NCI-H510A treated with DMSO at 0.1 percent for 48 hours (cell line): ENCODE measurements at regions not wholly inside any gene's neighbourhood (a gene's known extent, or its start where the extent isn't known, plus 50 kb on each side); places are given as distances from the start of the nearest gene placed in this dataset.

Experiments
- DNase-seq: peaks from one replicate; lab custom pipeline; 2025; lab: John Stamatoyannopoulos, UW

DNA sequence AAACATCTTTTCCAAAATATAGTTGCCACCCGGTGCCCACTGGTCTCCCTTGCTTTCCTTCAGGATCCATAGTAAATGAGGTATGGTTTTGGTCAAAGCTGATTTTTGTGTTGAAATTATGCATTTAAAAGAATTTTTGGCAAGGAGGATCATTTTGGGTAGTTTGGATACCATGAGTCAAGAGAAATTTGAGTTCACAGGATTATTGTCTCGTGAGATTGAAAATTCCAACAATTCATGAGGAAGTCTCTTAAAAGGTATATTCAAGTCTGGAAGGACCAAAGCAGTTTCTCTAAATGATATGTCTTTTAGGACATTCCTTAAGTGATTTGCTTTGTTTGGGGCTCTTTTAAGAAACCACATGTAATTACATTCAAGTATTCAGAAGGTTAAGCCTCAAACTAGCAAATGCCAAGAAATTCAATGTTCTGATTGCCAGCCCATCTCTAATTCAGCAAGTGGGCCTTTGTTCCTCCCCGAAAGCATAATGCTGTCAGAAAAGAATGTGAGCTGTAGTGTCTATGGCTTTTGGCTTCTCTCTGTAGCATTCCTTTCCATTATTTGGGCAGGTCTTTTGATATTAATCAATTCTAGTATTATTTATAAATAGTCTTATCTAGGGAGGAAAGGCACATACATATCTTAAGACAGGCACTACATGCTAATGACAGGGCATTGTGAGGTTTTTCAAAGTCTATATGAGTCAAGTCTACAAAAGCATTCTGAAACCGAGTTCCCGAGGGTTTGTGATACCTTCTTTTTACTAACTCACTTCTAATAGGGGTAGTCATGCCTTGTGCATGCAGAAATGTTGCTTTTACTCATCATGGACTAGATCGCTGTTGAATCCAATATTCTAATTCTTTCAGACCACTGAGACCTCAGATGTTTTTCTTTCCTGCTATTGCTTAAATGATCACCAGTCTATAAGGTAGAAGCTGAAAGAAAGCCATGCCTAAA, 453.9 kb downstream of the ENC1 start:
- no peak for DNase-seq

DNA sequence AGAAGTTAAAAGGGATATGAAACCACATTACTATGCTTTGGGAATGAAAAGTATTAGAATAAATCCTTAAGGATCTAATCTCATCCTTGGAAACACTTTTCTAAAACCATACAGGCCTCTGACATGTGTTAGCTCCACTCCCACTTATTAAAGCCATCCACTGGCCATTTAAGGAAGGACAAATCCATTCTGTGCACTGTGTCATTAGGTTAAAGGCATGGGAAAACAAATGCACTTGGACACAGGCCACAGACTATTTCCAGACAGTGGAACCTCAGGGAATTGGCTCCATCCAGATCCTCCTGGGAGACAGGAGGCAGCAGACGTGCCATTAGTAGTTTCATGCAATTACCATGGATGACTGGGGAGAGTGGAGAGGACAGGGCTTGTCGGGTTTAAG, 454.9 kb downstream of the ENC1 start:
- no peak for DNase-seq

DNA sequence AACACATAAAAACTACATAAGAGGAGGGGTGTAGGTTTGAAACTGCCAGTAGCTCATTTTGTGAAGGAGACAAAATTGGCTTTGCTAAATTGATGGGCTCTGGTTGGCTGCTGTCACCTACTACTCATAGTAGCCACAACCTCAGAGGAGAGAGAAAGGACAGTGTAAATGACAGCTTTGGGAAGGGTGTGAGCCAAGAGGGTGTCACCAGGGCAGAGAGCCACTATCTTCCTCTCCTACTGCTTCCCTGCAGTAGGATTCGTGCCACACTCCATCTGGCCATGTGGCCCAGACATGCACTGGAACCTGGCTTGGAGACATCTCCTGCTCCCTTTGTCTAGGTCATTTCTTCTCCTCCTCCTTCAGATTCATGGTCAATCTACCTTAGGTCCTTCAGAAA, 455.9 kb downstream of the ENC1 start:
- no peak for DNase-seq

DNA sequence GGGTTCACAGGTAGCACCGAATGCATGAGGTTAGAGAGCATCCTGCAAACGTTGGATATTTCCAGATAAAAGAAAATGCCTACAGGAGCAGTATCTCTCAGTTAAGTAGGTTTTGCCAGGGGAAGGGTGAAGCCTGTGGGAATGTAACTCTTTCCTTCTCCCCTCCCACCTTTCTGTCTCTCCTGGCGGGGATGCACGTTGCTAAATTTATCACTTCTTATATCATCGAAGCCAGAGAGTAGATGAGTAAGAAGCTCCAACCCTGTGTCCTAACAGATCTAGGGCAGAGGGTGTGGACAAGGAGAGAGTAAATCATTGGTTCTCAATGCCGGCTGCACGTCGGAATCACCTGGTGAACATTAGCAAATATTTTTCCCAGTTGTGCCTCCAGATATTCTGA, 457.5 kb downstream of the ENC1 start:
- DNase-seq: no peak

DNA sequence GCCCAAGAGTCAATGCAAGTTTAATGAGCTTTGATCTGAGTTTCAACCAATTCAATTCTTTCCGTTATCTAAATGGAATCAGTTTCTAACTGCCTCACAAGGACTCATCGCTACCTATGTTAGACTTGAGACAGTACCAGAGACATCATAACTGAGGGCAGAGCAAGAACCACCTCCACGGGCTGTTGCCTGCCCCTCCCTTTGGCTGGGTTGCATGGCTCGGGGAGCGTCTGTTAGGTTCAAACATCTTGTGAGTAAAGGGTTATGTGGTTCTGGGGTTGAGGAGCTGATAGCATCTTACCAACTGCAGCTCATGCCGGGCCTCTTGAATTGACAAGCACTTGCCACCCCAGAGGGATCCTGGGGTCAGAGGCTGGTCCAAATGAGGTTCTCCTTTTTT, 457.9 kb downstream of the ENC1 start:
- DNase-seq: no peak

DNA sequence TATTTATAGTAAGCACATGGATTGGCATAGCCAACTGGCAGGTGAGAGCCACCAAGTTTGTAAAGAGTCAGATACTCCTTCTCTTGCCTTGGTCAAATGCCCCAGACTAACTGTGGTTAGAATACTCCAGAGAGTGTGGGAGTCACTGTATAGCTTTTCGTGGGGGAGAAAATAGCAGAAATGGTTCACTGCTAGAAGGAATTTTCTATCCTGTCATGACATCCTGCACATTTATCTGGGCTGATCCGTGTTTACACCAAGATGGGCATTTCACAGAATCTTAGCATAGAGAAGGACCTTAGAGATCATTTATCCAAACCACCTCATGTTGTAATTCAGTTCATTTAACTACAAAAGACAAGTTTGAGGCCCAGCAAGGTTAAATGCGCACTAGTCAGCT, 460.8 kb downstream of the ENC1 start:
- no peak for DNase-seq

DNA sequence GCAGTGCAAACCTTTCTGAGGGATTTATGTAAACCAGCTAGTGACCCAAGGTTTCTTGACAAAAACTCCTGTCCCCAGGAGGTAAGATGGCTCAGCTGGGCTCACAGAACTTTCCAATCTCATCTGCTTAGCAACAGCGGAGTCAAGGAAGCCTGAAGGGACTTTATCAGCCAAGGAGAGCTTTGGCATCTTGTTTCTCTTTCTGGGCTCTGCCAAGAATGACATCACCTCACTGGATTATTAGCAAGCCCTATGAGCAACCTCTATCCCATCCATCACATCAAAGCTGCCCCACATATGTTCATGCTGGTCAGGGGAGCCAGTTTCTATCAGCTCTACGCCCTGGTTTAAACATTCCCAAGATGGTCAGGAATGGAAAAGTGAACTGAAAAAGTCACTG, 461.3 kb downstream of the ENC1 start:
- DNase-seq: no peak

DNA sequence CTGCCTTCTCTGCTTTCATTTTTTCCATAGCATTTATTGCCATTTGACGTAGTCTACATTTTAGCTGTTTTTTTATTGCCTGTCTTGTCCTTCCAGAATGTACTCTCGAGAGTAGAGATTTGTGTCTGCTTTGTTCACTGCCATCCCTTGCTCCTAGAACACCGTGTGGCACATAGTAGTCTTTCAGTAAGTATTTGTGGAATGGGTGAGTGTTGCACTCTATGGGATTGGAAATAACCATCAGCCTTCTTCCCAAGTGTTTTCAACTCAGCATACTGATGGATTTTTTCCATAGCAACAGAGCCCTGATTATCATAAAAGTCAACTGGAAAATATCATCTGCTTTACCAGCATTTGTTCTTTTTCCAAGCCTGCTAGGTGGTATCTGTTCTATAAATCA, 462.6 kb downstream of the ENC1 start:
- no peak for DNase-seq

DNA sequence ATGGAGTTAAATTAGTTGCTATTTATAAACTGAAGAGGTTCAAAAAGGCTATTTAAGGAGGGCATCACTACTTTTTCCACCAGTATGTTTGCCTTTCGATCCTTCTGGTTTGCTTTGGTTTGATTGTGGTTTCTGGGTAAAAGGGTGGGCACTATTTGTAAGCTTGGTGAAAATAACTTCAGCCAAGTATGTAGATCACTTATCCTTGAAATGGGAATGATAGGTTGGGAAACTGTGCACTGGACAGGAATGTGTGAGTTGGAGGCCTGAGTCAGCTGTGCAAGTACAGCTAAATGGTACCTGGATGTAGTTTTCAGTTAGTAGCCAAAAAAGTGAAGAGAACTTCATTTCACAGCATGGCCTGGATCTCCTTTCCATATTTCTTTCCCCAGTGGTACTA, 466.2 kb downstream of the ENC1 start:
- DNase-seq: no peak

DNA sequence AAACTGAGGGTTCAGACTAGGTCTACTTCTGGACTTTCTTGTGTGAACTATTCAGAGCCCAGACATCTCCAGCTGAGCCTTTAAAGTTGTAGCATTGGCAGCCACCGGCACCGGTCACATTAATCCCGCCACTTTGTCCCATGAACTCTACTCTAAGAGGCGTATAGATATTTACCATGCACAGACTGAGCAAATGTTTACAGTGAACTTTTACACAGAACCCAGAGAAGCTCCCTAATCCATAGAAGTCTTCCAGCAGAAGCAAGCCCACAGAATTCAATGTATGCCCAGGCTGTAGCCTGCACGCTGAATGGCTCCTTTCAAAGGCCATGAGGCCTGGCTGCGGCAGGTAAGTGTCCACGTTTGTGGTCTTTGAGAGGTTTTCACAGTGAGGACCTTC, 466.9 kb downstream of the ENC1 start:
- DNase-seq: no peak

DNA sequence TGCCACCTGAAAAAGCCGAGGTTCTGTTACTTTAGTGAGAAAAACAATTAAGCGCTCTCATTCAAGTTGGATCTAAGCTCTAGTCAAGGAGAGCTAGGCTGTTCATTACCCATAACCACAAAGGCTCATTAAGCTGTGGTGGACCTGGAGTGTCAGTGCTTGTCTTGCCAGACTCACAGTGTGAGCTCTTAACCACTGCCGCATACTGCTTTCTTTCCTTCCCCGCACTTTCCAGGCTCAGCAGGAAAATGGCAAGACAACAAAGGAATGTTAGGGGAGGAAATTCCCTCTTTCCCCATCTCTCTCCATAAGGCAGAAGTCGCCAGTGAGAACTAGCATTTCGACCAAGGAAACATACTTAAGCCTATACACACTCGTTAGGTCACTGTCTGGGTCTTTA, 467.3 kb downstream of the ENC1 start:
- no peak for DNase-seq

DNA sequence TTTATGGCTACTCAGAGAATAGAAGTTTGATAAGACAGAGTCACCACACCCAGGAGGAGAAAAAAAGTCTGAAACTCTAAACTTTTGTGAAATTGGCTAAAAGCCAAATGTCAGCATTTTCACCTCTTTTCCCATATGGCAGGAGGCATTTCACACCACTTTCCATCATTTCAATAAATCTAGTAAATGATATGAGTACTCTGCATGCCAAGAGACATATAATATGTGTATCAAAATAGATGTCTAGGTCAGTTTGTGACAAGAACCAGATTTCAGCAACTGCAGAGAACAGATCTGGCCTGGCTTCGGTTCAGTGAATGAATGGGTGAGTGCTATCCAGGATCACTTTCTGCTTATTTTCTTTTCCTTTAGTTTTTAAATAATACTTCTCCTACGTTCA, 470.8 kb downstream of the ENC1 start:
- no peak for DNase-seq

DNA sequence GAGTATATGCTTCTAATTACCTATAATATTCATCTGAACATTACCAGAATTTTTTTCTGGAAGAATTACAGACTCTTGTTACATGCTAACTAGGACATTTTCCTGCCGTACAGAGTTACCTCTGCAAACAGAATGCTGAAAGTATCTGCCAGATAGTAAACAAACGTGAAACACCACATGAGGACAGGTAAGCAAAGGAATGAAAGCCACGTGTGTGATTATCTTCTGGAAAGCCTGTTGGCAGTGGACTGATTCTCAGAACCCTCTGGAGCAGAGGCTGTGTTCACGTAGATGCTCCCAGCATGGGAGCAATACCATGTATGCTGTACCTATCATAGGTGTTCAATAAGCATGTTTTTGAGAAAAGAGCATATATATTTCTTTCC, 472.6 kb downstream of the ENC1 start:
- DNase-seq: no peak

DNA sequence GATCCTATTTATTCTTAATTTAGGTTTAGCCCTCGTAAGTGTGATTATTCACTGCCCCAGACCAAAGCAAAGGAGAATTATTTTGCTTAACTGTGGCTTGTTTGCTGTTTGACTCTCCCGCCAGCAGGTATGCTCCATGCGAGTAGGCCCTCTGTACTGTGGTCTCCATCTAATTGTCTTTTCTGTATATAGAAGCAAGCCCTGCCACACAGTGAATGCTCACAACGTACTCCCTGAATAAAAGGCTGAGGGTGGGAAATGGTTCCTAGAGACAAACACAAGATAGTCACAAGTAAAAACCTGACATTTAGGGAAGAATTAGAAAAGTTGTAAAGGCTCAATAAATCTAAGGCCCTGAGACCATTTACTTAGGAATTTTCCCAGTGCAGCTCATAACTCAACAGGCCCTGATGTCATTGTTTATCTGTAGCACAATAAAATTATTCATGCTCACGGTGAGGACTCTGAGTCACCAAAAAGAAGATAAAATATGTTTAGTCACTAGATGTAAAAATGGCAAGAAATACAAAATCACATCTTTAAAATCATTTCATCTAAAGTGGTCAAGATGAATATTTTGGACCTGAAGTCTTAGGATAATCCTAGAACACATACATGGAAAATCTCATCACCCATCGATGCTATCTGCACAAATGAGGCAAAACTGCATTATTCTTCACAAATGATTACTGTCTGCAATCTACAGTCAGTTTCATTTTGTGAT, 473.2 kb downstream of the ENC1 start:
- DNase-seq: no peak

DNA sequence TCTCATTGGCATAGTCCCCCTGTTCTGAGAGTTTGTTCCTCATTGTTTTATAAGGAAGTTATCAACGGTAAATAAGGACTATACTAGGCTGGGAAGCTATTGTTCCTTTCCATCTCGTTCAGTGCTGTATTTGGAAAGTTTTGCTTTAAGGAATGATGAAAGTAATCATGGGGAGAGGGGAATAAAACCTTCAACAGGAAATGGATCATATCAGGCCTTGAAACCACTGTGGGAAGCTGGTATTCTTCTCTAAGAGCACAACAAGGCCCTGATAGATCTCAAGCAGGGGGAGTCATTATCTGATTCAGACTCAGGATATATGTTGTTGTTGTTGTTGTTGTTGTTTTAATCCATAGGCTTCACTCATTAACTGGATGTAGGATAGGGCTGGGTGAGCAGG, 474.5 kb downstream of the ENC1 start:
- DNase-seq: no peak

DNA sequence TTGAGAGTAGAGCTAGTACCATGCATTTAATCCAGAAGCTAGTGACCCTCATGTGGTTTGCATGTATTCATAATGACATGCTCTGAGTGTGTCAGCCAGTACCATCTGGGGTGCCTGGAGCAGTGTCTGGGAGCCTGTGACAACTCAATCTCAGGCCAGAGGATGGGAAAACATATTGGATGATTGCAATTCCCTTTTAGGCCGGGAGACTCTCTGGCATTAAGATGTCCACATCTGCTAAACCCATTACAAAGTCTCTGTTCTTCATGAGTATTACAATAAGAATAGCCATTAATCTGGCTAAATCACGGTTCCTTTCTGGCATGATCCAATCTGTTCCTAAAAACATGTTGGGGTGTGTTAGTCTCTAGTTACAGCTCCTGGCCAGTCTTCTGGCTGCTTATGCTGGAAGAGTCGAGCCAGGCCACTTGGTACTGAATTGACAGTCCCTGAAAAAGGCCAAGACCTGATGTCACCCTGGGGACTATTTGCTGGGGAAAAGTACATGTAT, 475.7 kb downstream of the ENC1 start:
- no peak for DNase-seq

DNA sequence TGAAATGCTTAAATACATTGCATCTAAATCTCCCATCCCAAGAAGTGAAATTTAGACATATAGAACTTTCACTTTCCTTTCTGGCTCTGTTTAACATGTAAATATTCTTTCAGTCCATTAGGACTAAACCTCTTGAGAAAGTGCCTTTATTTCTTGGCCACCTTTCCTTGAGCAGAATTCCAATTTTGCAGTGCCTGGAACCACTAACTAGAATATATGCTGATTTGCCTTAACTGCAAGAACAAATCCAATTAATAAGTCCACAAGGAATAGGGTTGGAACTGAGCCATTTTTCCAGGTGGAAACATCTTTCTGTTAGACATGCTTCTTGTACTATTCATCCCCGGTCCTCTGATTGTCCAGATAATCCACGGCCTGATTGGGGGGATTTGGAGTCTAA, 478.0 kb downstream of the ENC1 start:
- no peak for DNase-seq

DNA sequence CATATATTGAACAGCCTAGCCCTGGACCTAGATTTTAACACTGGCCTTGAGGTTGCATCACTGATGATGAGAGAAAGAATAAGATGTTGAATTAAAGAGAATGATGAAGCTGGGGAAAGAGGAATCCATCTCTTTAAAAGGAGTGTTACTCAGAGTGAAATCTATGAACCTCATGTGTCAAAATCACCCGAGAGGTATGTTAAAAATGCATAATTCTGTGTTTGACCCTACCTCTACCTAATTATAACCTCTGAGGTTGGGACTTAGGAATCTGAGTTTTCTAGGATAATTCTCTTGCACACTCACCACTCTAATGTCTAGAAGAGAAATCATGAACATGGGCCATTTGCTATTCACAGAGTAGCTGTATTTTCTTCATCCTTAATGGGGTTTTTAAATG, 479.4 kb downstream of the ENC1 start:
- no peak for DNase-seq

DNA sequence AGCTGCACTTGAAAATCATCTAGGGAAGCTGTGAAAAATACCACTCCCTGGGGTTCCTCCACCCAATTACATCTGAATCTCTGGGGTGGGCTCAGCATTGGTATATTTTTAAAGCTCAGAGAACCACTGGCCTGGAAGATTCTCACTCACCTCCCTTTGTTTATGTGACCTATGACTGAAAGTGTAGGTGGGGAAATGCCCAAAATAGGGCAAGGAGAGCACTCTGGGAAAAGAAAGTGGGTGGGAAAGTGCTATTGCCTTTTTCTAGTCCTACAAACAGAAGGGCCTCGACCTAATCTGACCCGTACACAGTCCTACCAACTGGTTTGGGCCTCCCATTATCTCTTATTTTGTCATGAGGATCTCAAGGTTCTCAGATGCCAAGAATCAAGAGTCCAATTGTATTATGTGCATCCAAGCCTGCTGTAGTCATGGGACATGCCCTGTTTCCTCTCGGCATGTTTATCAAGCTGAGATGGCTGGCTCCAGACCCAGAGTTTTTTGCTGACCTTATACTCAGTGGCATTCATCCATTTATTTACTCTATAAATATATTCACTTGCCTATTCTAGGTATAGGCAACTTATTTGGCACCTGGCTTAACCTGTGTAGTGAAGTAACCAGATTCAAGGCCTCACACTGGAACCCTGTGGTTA, 483.7 kb downstream of the ENC1 start:
- no peak for DNase-seq

DNA sequence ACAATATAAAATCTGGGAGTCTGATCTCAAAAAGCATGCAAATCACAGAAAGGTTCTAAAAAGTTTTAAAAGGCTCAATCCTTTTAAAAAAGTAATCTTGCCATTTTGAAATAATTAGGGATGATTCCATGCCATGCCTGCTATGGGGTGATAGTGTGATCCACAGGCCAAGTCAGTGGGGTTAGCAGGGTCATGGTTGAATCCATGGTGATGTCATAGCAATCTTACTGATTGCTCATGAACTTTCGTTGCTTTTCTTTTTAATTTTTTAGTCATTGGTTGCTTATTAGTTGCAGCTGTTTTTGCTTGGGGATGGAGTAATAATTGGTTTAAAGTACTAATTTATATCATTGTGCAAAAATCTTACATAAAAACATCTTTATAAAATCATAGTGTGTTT, 485.0 kb downstream of the ENC1 start:
- no peak for DNase-seq

DNA sequence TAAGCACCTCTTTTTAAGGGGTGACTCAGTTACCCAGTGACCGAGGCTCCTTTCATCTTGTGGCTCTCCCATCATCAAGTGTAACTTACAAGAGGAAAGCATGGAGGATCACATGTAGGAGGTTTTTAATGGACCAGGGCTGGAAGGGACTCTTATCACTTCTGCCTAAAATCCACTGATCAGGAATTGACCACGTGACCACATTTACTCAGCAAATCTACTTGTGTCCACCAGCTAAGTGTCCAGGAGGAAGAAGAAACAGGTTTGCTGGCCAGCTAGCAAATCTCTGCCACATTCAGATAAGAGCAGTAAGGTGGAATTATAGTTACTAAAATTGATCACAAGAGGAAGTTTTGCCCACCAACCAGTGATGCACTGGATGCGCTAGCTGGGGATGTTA, 486.0 kb downstream of the ENC1 start:
- no peak for DNase-seq

DNA sequence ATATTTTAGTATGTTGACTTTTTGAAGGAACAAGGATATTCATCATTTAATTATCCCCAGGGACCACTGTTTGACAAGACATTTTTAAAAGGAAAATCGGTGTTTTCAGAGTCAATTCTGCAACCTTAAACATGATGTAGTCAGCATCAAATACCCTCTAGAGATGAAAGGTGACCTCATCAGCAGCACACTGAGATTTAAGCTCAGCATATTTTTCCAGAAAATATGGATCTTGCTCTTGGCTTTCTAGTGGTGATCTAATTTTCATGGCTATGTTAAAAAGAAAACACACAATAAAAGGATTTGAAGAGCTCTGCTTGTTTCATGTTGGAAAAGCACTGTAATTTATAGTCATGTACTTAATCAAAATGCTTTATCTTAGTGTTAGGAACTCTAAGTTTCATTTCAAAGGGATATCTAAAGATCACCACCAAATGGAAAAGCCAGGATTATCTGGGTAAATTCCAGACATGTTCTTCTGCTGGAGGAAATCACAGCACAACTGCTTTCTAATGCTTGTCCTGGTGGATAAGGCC, 487.2 kb downstream of the ENC1 start:
- no peak for DNase-seq
